ENCODE measurements at regions not wholly inside any gene's neighbourhood (a gene's known extent, or its start where the extent isn't known, plus 50 kb on each side); places are given as distances from the start of the nearest gene placed in this dataset.

DNA sequence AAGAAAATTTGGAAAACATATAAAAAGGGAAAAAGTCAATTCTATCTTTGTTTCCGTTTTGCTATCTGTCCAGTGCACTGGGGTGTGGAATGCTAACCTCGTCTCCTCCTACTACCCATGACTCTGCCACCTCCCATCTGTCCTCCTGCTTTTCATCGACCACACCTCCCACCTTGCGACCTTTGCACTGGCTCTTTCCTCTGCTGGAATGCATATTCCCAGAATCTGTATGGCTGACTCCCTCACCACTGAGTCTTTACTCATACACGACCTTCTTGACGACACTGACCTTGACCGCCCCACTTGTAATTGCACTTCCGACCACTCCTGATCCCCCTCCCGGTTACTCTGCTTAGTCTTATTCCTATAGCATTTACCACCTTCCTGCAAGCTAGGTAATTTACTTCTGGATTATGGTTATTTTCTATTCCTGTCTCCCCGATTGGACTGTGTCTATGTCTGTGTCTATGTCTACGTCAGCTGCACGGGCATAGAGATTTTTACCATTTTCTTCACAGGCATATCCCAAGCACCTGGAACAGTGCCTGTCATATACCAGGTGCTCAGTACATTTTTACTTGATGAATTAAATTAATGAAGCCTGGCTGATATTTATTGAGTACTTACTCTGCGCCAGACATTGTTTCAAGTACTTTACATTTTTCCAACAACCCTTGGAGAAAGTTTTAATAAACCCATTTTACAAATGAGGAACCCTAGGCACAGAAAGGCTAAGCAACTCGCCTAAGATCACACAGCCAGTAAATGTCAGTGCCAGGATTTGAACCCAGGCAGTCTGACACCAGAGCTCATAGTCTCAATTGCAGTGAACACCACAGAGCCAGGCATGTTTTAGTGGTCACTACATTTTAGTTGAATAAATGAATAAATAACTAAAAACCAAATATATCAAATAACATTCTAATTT lies 54.0 kb upstream of the SLC22A11 start:
- Mint-ChIP-seq H3K4me3 (no peak overlapping the region), H3K9me3 (peaks cover 6% of the 10 kb centered on the region), H3K36me3 (ENCODE audit: insufficient read depth) (no peaks in the 10 kb centered on the region), H3K27me3 (ENCODE audit: low read depth) (peaks cover 18% of the 10 kb centered on the region), H3K4me1 (ENCODE audit: low read depth) (no peaks in the 10 kb centered on the region)
- ATAC-seq (no peak), DNase-seq (no peak)

DNA sequence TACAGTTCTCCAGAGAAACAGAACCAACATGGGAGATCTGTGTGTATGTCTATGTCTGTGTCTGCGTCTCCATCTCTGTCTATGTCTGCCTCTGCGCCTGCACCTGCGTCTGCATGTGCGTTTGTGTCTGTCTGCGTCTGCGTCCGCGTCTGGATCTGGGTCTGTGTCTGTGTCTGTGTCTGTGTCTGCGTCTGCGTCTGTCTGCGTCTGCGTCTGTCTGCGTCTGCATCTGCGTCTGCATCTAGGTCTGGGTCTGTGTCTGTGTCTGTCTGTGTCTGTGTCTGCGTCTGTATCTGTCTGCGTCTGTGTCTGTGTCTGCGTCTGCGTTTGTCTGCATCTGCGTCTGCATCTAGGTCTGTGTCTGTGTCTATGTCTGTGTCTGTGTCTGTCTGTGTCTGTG lies 53.1 kb upstream of the SLC22A11 start:
- peaks cover 6% of the 10 kb centered on the region for H3K9me3 Mint-ChIP-seq
- no peaks in the 10 kb centered on the region for H3K4me1 Mint-ChIP-seq (ENCODE audit: low read depth)
- ATAC-seq (no peak), DNase-seq (no peak)
- H3K36me3 Mint-ChIP-seq (ENCODE audit: insufficient read depth), result no peaks in the 10 kb centered on the region
- H3K27me3 Mint-ChIP-seq (ENCODE audit: low read depth), result peaks cover 18% of the 10 kb centered on the region
- H3K4me3 Mint-ChIP-seq, result no peak overlapping the region

DNA sequence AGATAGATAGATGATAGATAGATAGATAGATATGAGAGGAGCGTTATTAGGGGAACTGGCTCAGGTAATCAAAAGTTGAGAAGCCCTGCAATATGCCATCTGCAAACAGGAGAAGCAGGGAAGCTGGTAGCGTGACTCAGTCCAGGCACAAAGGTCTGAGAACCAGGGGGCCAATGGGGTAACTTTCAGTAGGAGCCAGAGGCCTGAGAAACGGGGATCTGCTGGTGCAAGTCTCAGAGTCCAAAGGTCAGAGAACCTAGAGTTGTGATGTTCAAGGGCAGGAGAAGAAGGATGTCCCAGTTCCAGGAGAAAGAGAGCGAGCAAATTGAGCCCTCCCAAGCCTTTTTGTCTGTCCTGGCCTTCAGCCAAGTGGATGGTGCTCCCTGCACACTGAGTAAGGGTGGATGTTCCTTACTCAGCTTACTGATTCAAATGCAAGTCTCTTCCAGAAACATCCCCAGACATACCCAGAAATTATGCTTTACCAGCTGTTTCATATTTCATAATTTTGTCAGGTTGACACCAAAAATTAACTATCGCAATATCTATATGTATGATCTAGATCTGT lies 52.5 kb upstream of the SLC22A11 start:
- Mint-ChIP-seq H3K4me1 (ENCODE audit: low read depth) (no peaks in the 10 kb centered on the region), H3K4me3 (no peak overlapping the region), H3K9me3 (peaks cover 6% of the 10 kb centered on the region), H3K36me3 (ENCODE audit: insufficient read depth) (no peaks in the 10 kb centered on the region), H3K27me3 (ENCODE audit: low read depth) (peaks cover 17% of the 10 kb centered on the region)
- ATAC-seq (no peak), DNase-seq (no peak)

DNA sequence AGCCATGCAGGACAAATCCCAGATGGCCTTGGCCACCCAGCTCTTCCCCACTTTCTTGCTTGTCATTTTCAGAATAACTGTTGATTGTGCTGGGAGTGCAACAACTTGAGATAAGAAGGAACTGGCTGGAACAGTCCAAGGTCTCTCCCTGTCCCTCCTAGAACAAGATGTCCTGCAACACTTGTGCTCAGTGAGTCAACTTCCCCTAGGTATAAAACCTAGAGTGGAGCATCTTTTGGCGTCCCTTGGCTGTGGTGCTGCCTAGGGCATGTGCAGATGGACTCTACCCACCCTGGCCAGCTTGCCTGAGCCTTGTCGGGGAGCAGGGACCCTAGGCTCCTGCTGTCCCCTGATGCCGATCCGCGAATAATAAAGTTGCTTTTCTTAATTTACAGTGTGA lies 50.7 kb upstream of the SLC22A11 start:
- Mint-ChIP-seq H3K4me1 (ENCODE audit: low read depth) (no peaks in the 10 kb centered on the region), H3K27me3 (ENCODE audit: low read depth) (peaks cover 12% of the 10 kb centered on the region), H3K9me3 (peaks cover 6% of the 10 kb centered on the region), H3K4me3 (no peak overlapping the region), H3K36me3 (ENCODE audit: insufficient read depth) (no peaks in the 10 kb centered on the region)
- ATAC-seq (no peak), DNase-seq (no peak)

Measured in activated T-cell treated with anti-CD3 and anti-CD28 coated beads, Interleukin-2, amount 50 U/mL, for 4 hours (primary cell).